H1 (cell line): ENCODE measurements at regions not wholly inside any gene's neighbourhood (a gene's known extent, or its start where the extent isn't known, plus 50 kb on each side); places are given as distances from the start of the nearest gene placed in this dataset.

Experiments used
- CTCF ChIA-PET: fragments of 300-600 bp; sonication (Branson Sonifier 250); formaldehyde crosslinking; loops from one replicate; lab custom pipeline; 2021; ENCODE audit not compliant: partially characterized antibody; lab: Charles Lee
- POLR2A ChIA-PET: fragments of 300-600 bp; sonication (Branson Sonifier 250); formaldehyde crosslinking; loops from one replicate; lab custom pipeline; 2021; ENCODE audit warnings: inconsistent platforms; ENCODE audit not compliant: partially characterized antibody; lab: Charles Lee
- DNase-seq, 2 experiments: peaks; one replicate each; pipeline versions ENCODE4 v3.0.0 to v3.0.0-alpha.2; 2010 to 2022; ENCODE audit warnings: low spot score in 2 of 2, low read depth in 1 of 2, mixed read lengths in 1 of 2
- FAIRE-seq: peaks from 2 replicates; lab custom pipeline; 2011; peaks lifted over from hg19 to GRCh38; lab: Jason Lieb, UNC
- H2AFZ ChIP-seq: 2 replicates; pipeline ENCODE4 v1.8.1; 2012; ENCODE audit warnings: low read length, inconsistent platforms
- H2AK5ac ChIP-seq: 2 replicates; pipeline ENCODE4 v1.6.1; 2013; ENCODE audit warnings: low read depth, low read length
- H2BK120ac ChIP-seq: replicated peaks from 2 replicates; pipeline ENCODE3; 2013; ENCODE audit warnings: low read depth, low read length, inconsistent platforms
- H2BK12ac ChIP-seq: 2 replicates; pipeline ENCODE4 v1.6.1; 2013; ENCODE audit warnings: low read depth, low read length
- H2BK15ac ChIP-seq: 2 replicates; pipeline ENCODE4 v1.6.1; 2013; ENCODE audit warnings: low read length
- H2BK20ac ChIP-seq: 2 replicates; pipeline ENCODE4 v1.6.1; 2013; ENCODE audit warnings: low read length
- H2BK5ac ChIP-seq: 2 replicates; pipeline ENCODE4 v1.6.1; 2013; ENCODE audit warnings: low read depth, low read length
- H3K14ac ChIP-seq: 2 replicates; pipeline ENCODE4 v1.6.1; 2013; ENCODE audit warnings: inconsistent platforms; ENCODE audit not compliant: insufficient read length
- H3K18ac ChIP-seq: 2 replicates; pipeline ENCODE4 v1.6.1; 2013; ENCODE audit warnings: low read length; ENCODE audit errors: extremely low read depth
- H3K23ac ChIP-seq: 2 replicates; pipeline ENCODE4 v1.6.1; 2013; ENCODE audit warnings: inconsistent platforms; ENCODE audit not compliant: insufficient read length
- H3K23me2 ChIP-seq: 2 replicates; pipeline ENCODE4 v1.6.1; 2013; ENCODE audit warnings: low read depth, low read length
- H3K27ac ChIP-seq: 2 replicates; pipeline ENCODE4 v1.6.1; 2011; ENCODE audit warnings: low read depth, low read length, inconsistent platforms
- H3K27me3 ChIP-seq, 4 experiments: replicated peaks in 1 of 4; 1 replicate in 1 of 4; 2 replicates in 3 of 4; pipeline versions ENCODE4 v1.6.1 to v1.8.1; 2011 to 2013; ENCODE audit warnings: low read length in 3 of 4, mild to moderate bottlenecking in 3 of 4, inconsistent platforms in 2 of 4, mixed read lengths in 2 of 4, moderate library complexity in 1 of 4; ENCODE audit not compliant: control insufficient read depth in 3 of 4, insufficient read depth in 3 of 4; ENCODE audit errors: extremely low read depth in 1 of 4
- H3K36me3 ChIP-seq, 4 experiments: 2 replicates each; pipeline versions ENCODE4 v1.6.1 to v1.8.1; 2011 to 2013; ENCODE audit warnings: mild to moderate bottlenecking in 4 of 4, low read length in 3 of 4, moderate library complexity in 2 of 4, control low read depth in 1 of 4, inconsistent platforms in 1 of 4; ENCODE audit not compliant: insufficient read depth in 4 of 4, control insufficient read depth in 2 of 4
- H3K4ac ChIP-seq: replicated peaks from 2 replicates; pipeline ENCODE3; 2013; ENCODE audit warnings: low read length, low read depth, mixed read lengths, inconsistent platforms; ENCODE audit not compliant: insufficient read length
- H3K4me1 ChIP-seq, 4 experiments: replicated peaks in 1 of 4; 1 replicate in 1 of 4; 2 replicates in 3 of 4; pipeline versions ENCODE4 v1.6.1 to v1.8.1; 2011 to 2013; ENCODE audit warnings: low read length in 3 of 4, inconsistent platforms in 2 of 4, mixed read lengths in 1 of 4; ENCODE audit not compliant: insufficient read depth in 4 of 4, control insufficient read depth in 3 of 4
- H3K4me2 ChIP-seq, 2 experiments: 2 replicates each; pipeline versions ENCODE4 v1.6.1 to v1.8.1; 2011 to 2013; ENCODE audit warnings: low read depth in 2 of 2, low read length in 2 of 2, control low read depth in 1 of 2, inconsistent platforms in 1 of 2, mild to moderate bottlenecking in 1 of 2; ENCODE audit not compliant: insufficient read depth in 1 of 2
- H3K4me3 ChIP-seq, 4 experiments: fragments of 200-600, 300-600 bp in 1 of 4; sonication (generic), shearing (Covaris generic), sonication (Bioruptor Twin) in 1 of 4; 2 replicates each; pipeline versions ENCODE4 v1.5.1 to v1.8.1; 2011 to 2016; ENCODE audit warnings: low read length in 4 of 4, low read depth in 3 of 4, control low read depth in 2 of 4, inconsistent platforms in 2 of 4, mild to moderate bottlenecking in 2 of 4, mixed read lengths in 1 of 4, moderate library complexity in 1 of 4; ENCODE audit not compliant: insufficient read depth in 2 of 4; ENCODE audit errors: extremely low read depth in 1 of 4
- H3K56ac ChIP-seq: replicated peaks from 2 replicates; pipeline ENCODE3; 2013; ENCODE audit warnings: low read depth, mild to moderate bottlenecking, mixed read lengths, low read length, inconsistent platforms; ENCODE audit not compliant: insufficient read length
- H3K79me1 ChIP-seq: 2 replicates; pipeline ENCODE4 v1.6.1; 2013; ENCODE audit warnings: low read depth, low read length, control low read depth
- H3K79me2 ChIP-seq, 2 experiments: 2 replicates each; pipeline versions ENCODE4 v1.6.1 to v1.8.1; 2012 to 2013; ENCODE audit warnings: low read length in 2 of 2, mild to moderate bottlenecking in 2 of 2, inconsistent platforms in 1 of 2; ENCODE audit not compliant: insufficient read depth in 2 of 2, control insufficient read depth in 1 of 2
- H3K9ac ChIP-seq, 4 experiments: replicated peaks in 1 of 4; 1 replicate in 1 of 4; 2 replicates in 3 of 4; pipeline versions ENCODE4 v1.6.1 to v1.8.1; 2011 to 2013; ENCODE audit warnings: low read depth in 3 of 4, low read length in 3 of 4, control low read depth in 2 of 4, mild to moderate bottlenecking in 2 of 4, moderate library complexity in 2 of 4, inconsistent platforms in 1 of 4; ENCODE audit errors: extremely low read depth in 1 of 4
- H3K9me3 ChIP-seq, 2 experiments: 2 replicates each; pipeline versions ENCODE4 v1.6.1 to v1.8.1; 2012 to 2013; ENCODE audit warnings: mild to moderate bottlenecking in 2 of 2, moderate library complexity in 2 of 2, control low read depth in 1 of 2, inconsistent platforms in 1 of 2, low read depth in 1 of 2, low read length in 1 of 2, mixed read lengths in 1 of 2; ENCODE audit not compliant: insufficient read depth in 2 of 2
- H4K20me1 ChIP-seq, 2 experiments: replicated peaks in 1 of 2; 2 replicates each; pipeline versions ENCODE3 to v1.8.1; 2011 to 2013; ENCODE audit warnings: inconsistent platforms in 2 of 2, low read length in 2 of 2, mild to moderate bottlenecking in 1 of 2; ENCODE audit not compliant: insufficient read depth in 2 of 2, control insufficient read depth in 1 of 2
- H4K5ac ChIP-seq: 2 replicates; pipeline ENCODE4 v1.6.1; 2013; ENCODE audit warnings: low read length, low read depth, mixed read lengths, inconsistent platforms; ENCODE audit not compliant: insufficient read length
- H4K8ac ChIP-seq: 2 replicates; pipeline ENCODE4 v1.8.0; 2013; ENCODE audit warnings: mild to moderate bottlenecking, moderate library complexity, low read length, inconsistent platforms; ENCODE audit not compliant: insufficient read depth; ENCODE audit errors: extremely low read depth
- H4K91ac ChIP-seq: replicated peaks from 2 replicates; pipeline ENCODE3; 2013; ENCODE audit warnings: low read length, mixed read lengths, inconsistent platforms; ENCODE audit not compliant: insufficient read length
- ATF3 ChIP-seq: IDR thresholded peaks from 2 replicates; pipeline ENCODE4 v1.6.1; 2011; ENCODE audit warnings: low read depth, mild to moderate bottlenecking, low read length; ENCODE audit not compliant: insufficient read depth
- CHD2 ChIP-seq: IDR thresholded peaks from 2 replicates; pipeline ENCODE4 v1.6.1; 2012; ENCODE audit warnings: low read length, improper control_type of control experiment
- EP300 ChIP-seq, 2 experiments: IDR thresholded peaks; 1 replicate in 1 of 2; 2 replicates in 1 of 2; pipeline ENCODE4 v1.6.1; 2011 to 2012; ENCODE audit warnings: low read depth in 2 of 2, low read length in 2 of 2, mild to moderate bottlenecking in 2 of 2, borderline replicate concordance in 1 of 2, inconsistent platforms in 1 of 2, moderate library complexity in 1 of 2
- JUN ChIP-seq: IDR thresholded peaks from 2 replicates; pipeline ENCODE4 v1.6.1; 2011; ENCODE audit warnings: low read depth, mild to moderate bottlenecking, improper control_type of control experiment, low read length
- JUND ChIP-seq: IDR thresholded peaks from 2 replicates; pipeline ENCODE4 v1.6.1; 2011; ENCODE audit warnings: mild to moderate bottlenecking, improper control_type of control experiment, low read length
- NANOG ChIP-seq: IDR thresholded peaks from 2 replicates; pipeline ENCODE4 v1.6.1; 2011; ENCODE audit warnings: low read length, low read depth, mild to moderate bottlenecking, inconsistent platforms; ENCODE audit not compliant: insufficient read depth, poor library complexity, severe bottlenecking
- RBBP5 ChIP-seq: IDR thresholded peaks from 2 replicates; pipeline ENCODE4 v1.7.1; 2012; ENCODE audit warnings: low read depth, mild to moderate bottlenecking, inconsistent platforms, low read length, moderate library complexity, borderline replicate concordance
- SP4 ChIP-seq: IDR thresholded peaks from 2 replicates; pipeline ENCODE4 v1.6.1; 2012; ENCODE audit warnings: low read length, inconsistent platforms
- WGBS, 2 experiments: shearing (Covaris generic) in 1 of 2; methylation state at CpG; one replicate each; pipeline versions ENCODE4 v1.1.6 to v1.1.7; 2013 to 2015; ENCODE audit warnings: low lambda C conversion rate in 2 of 2, mixed read lengths in 2 of 2, inconsistent platforms in 1 of 2, low coverage in 1 of 2, missing lambda C conversion rate in 1 of 2; ENCODE audit not compliant: insufficient replicate concordance in 2 of 2, insufficient coverage in 1 of 2, insufficient read length in 1 of 2; ENCODE audit errors: extremely low coverage in 1 of 2, missing lambda C conversion rate in 1 of 2; 5-methylcytosine and 5-hydroxymethylcytosine counted together
- TF ChIP-seq, protein P1 (sequence below): IDR thresholded peaks from 2 replicates; pipeline ENCODE4 v1.6.1; 2012; ENCODE audit warnings: inconsistent platforms
- TF ChIP-seq, protein P2 (sequence below): IDR thresholded peaks from 2 replicates; pipeline ENCODE4 v1.6.1; 2011; ENCODE audit warnings: low read length, improper control_type of control experiment

GRCh38 chr22:34430386-34430785 is 510.1 kb upstream of the LARGE1 start:
- FAIRE-seq (no peak), DNase-seq (no peak)
- H3K4me2 ChIP-seq: no peak overlapping the region
- H3K56ac ChIP-seq: no peak overlapping the region
- POLR2A ChIA-PET: no interaction called here
- H2BK120ac ChIP-seq: no peak overlapping the region
- no peaks in the 10 kb centered on the region for H4K20me1 ChIP-seq
- H3K23me2 ChIP-seq: peaks cover 1% of the 10 kb centered on the region; the same call in 1 of the 2 replicates
- no peaks in the 10 kb centered on the region for H3K9me3 ChIP-seq
- no peaks in the 10 kb centered on the region for H3K27me3 ChIP-seq
- no peak overlapping the region for H4K8ac ChIP-seq
- H2BK15ac ChIP-seq: no peak overlapping the region
- H3K14ac ChIP-seq: no peak overlapping the region
- H3K36me3 ChIP-seq: no peaks in the 10 kb centered on the region
- H3K4me3 ChIP-seq: no peak overlapping the region
- 86% methylated on average over 2 of the region's 2 CpGs; no CpG with 5 or more reads in 1 of the 2 experiments for WGBS, 2 experiments
- H4K5ac ChIP-seq: no peak overlapping the region
- H3K27ac ChIP-seq: no peak overlapping the region
- no peaks in the 10 kb centered on the region for H3K4me1 ChIP-seq
- no peak overlapping the region for H2AK5ac ChIP-seq
- H2BK12ac ChIP-seq: no peak overlapping the region
- H2BK20ac ChIP-seq: no peak overlapping the region
- TF ChIP-seq SP4 (no peak), EP300 (IDR thresholded peaks at IDR 0.05; ENCODE audit: borderline replicate concordance in 1 of 2, low read depth in 2 of 2, low read length in 2 of 2) (no peak), NANOG (no peak), CHD2 (no peak), JUND (no peak), ATF3 (no peak), RBBP5 (no peak), JUN (no peak)
- TF ChIP-seq, protein P1, sequence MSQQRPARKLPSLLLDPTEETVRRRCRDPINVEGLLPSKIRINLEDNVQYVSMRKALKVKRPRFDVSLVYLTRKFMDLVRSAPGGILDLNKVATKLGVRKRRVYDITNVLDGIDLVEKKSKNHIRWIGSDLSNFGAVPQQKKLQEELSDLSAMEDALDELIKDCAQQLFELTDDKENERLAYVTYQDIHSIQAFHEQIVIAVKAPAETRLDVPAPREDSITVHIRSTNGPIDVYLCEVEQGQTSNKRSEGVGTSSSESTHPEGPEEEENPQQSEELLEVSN: no peak
- TF ChIP-seq, protein P2, sequence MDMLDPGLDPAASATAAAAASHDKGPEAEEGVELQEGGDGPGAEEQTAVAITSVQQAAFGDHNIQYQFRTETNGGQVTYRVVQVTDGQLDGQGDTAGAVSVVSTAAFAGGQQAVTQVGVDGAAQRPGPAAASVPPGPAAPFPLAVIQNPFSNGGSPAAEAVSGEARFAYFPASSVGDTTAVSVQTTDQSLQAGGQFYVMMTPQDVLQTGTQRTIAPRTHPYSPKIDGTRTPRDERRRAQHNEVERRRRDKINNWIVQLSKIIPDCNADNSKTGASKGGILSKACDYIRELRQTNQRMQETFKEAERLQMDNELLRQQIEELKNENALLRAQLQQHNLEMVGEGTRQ: no peak
- H2AFZ ChIP-seq: no peak overlapping the region
- no peak overlapping the region for H3K18ac ChIP-seq
- H3K79me2 ChIP-seq: no peaks in the 10 kb centered on the region
- CTCF ChIA-PET: interaction anchor here (0.6 to 3.3 kb wide), 3 partner anchors 15 to 722 kb away, joined by 3 to 15 read pairs (median 4); no protein-coding TSS in a partner anchor
- H4K91ac ChIP-seq: no peak overlapping the region
- no peak overlapping the region for H2BK5ac ChIP-seq
- no peak overlapping the region for H3K4ac ChIP-seq
- H3K9ac ChIP-seq: no peak overlapping the region
- H3K23ac ChIP-seq: no peak overlapping the region
- no peaks in the 10 kb centered on the region for H3K79me1 ChIP-seq
